Fibroblast of lung (primary cell): ENCODE measurements at regions not wholly inside any gene's neighbourhood (a gene's known extent, or its start where the extent isn't known, plus 50 kb on each side); places are given as distances from the start of the nearest gene placed in this dataset.

Experiments
- DNase-seq, 2 donors: peaks; one replicate each; pipeline versions ENCODE4 v3.0.0 to v3.0.0-alpha.2; 2010; ENCODE audit warnings: low read depth in 2 of 2
- H2AFZ ChIP-seq: 2 replicates; pipeline ENCODE4 v1.5.1; 2012; ENCODE audit warnings: low read length, control low read depth, inconsistent platforms
- H3K27ac ChIP-seq: 2 replicates; pipeline ENCODE4 v1.5.1; 2011; ENCODE audit warnings: low read length, control low read depth; ENCODE audit not compliant: insufficient read depth
- H3K27me3 ChIP-seq: 2 replicates; pipeline ENCODE4 v1.5.1; 2011; ENCODE audit warnings: mild to moderate bottlenecking, low read length; ENCODE audit not compliant: control insufficient read depth, insufficient read depth
- H3K36me3 ChIP-seq: 2 replicates; pipeline ENCODE4 v1.5.1; 2011; ENCODE audit warnings: low read length; ENCODE audit not compliant: control insufficient read depth, insufficient read depth
- H3K4me1 ChIP-seq: 2 replicates; pipeline ENCODE4 v1.5.1; 2011; ENCODE audit warnings: low read length; ENCODE audit not compliant: control insufficient read depth, insufficient read depth; ENCODE audit errors: extremely low read depth
- H3K4me2 ChIP-seq: 2 replicates; pipeline ENCODE4 v1.5.1; 2011; ENCODE audit warnings: low read length, control low read depth; ENCODE audit not compliant: insufficient read depth; ENCODE audit errors: extremely low read depth
- H3K4me3 ChIP-seq, 4 experiments: fragments of 200-600 bp in 1 of 4; sonication (generic) in 1 of 4; replicated peaks in 1 of 4; 2 replicates each; pipeline ENCODE4 v1.5.1; 2011 to 2016; ENCODE audit warnings: low read length in 4 of 4, low read depth in 3 of 4, mild to moderate bottlenecking in 3 of 4, control low read depth in 2 of 4, inconsistent platforms in 1 of 4, mixed read lengths in 1 of 4; ENCODE audit not compliant: insufficient read depth in 1 of 4; ENCODE audit errors: control extremely low read depth in 1 of 4
- H3K79me2 ChIP-seq: 2 replicates; pipeline ENCODE4 v1.5.1; 2012; ENCODE audit warnings: mild to moderate bottlenecking, low read length, inconsistent platforms; ENCODE audit not compliant: control insufficient read depth, insufficient read depth
- H3K9ac ChIP-seq: 2 replicates; pipeline ENCODE4 v1.5.1; 2011; ENCODE audit warnings: mild to moderate bottlenecking, low read length, control low read depth; ENCODE audit not compliant: insufficient read depth
- H3K9me3 ChIP-seq: 2 replicates; pipeline ENCODE4 v1.5.1; 2012; ENCODE audit warnings: low read depth, low read length; ENCODE audit not compliant: control insufficient read depth, insufficient read depth
- H4K20me1 ChIP-seq: 2 replicates; pipeline ENCODE4 v1.5.1; 2011; ENCODE audit warnings: low read length; ENCODE audit not compliant: control insufficient read depth, insufficient read depth; ENCODE audit errors: extremely low read depth
- CTCF ChIP-seq, 2 donors: IDR thresholded peaks in 1 of 2; conservative IDR thresholded peaks in 1 of 2; 1 replicate in 1 of 2; 2 replicates in 1 of 2; pipeline ENCODE4 v1.5.1; 2011 to 2012; ENCODE audit warnings: low read length in 2 of 2, control low read depth in 1 of 2, inconsistent platforms in 1 of 2, low read depth in 1 of 2, mild to moderate bottlenecking in 1 of 2
- EZH2 ChIP-seq: IDR thresholded peaks from 2 replicates; pipeline ENCODE4 v1.5.1; 2012; ENCODE audit warnings: low read length, control low read depth, mild to moderate bottlenecking; ENCODE audit errors: missing control alignments

GRCh38 chr12:98431089-98431488 lies 84.3 kb upstream of the TMPO start:
- Histone ChIP-seq H2AFZ (no peak overlapping the region), H3K27me3 (no peaks in the 10 kb centered on the region), H3K36me3 (no peaks in the 10 kb centered on the region), H3K79me2 (no peaks in the 10 kb centered on the region), H3K27ac (no peak overlapping the region), H3K9me3 (no peaks in the 10 kb centered on the region), H4K20me1 (no peaks in the 10 kb centered on the region), H3K4me1 (no peaks in the 10 kb centered on the region), H3K4me2 (no peak overlapping the region), H3K9ac (no peak overlapping the region), H3K4me3 (no peak overlapping the region)
- TF ChIP-seq CTCF (conservative IDR thresholded peaks at IDR 0.05 in 1 of 2, IDR thresholded peaks at IDR 0.05 in 1 of 2; ENCODE audit: low read depth in 1 of 2, low read length in 2 of 2) (no peak), EZH2 (no peak)
- no peak for DNase-seq

GRCh38 chr12:98437166-98437565 lies 78.2 kb upstream of the TMPO start:
- TF ChIP-seq EZH2 (no peak), CTCF (conservative IDR thresholded peaks at IDR 0.05 in 1 of 2, IDR thresholded peaks at IDR 0.05 in 1 of 2; ENCODE audit: low read depth in 1 of 2, low read length in 2 of 2) (no peak)
- peaks cover 7% of the 10 kb centered on the region for H3K4me1 ChIP-seq
- no peaks in the 10 kb centered on the region for H3K9me3 ChIP-seq
- no peaks in the 10 kb centered on the region for H3K27me3 ChIP-seq
- H3K27ac ChIP-seq, result no peak overlapping the region
- H3K9ac ChIP-seq, result no peak overlapping the region
- no peaks in the 10 kb centered on the region for H4K20me1 ChIP-seq
- no peak overlapping the region for H3K4me2 ChIP-seq
- no peak for DNase-seq
- H3K4me3 ChIP-seq, result no peak overlapping the region
- no peaks in the 10 kb centered on the region for H3K79me2 ChIP-seq
- no peak overlapping the region for H2AFZ ChIP-seq
- no peaks in the 10 kb centered on the region for H3K36me3 ChIP-seq

- Histone ChIP-seq H3K36me3 (no peaks in the 10 kb centered on the region), H3K79me2 (no peaks in the 10 kb centered on the region), H3K4me2 (no peak overlapping the region), H3K4me1 (peaks cover 7% of the 10 kb centered on the region), H3K27ac (no peak overlapping the region), H3K27me3 (no peaks in the 10 kb centered on the region), H3K9me3 (no peaks in the 10 kb centered on the region), H3K9ac (no peak overlapping the region), H4K20me1 (no peaks in the 10 kb centered on the region), H2AFZ (no peak overlapping the region), H3K4me3 (no peak overlapping the region)
- DNase-seq, result no peak
- no peak for TF ChIP-seq EZH2
- TF ChIP-seq CTCF (conservative IDR thresholded peaks at IDR 0.05 in 1 of 2, IDR thresholded peaks at IDR 0.05 in 1 of 2; ENCODE audit: low read depth in 1 of 2, low read length in 2 of 2), result no peak
Observed at GRCh38 chr12:98437806-98438595, 77.4 kb upstream of the TMPO start.
